GM18499 (cell line): ENCODE measurements at regions not wholly inside any gene's neighbourhood (a gene's known extent, or its start where the extent isn't known, plus 50 kb on each side); places are given as distances from the start of the nearest gene placed in this dataset.

Experiments used
- ATAC-seq: cut with Tn5 transposase; IDR thresholded peaks from one replicate; pipeline ENCODE4 v1.9.1; 2021; ENCODE audit warnings: moderate number of reproducible peaks; ENCODE audit not compliant: insufficient read depth, unreplicated experiment

GRCh38 chr3:24829629-24830229 is 335.1 kb upstream of the THRB start:
- ATAC-seq: no peak

- ATAC-seq: no peak
Observed at GRCh38 chr3:24830230-24831152, 335.8 kb upstream of the THRB start.

GRCh38 chr3:24831221-24831620 is 336.6 kb upstream of the THRB start:
- no peak for ATAC-seq

GRCh38 chr3:24832891-24833290 is 338.2 kb upstream of the THRB start:
- no peak for ATAC-seq

GRCh38 chr3:24834442-24834841 is 339.8 kb upstream of the THRB start:
- ATAC-seq: no peak

- ATAC-seq: no peak
Observed at GRCh38 chr3:24835510-24835909, 340.9 kb upstream of the THRB start.

GRCh38 chr3:24837601-24838000 is 343.0 kb upstream of the THRB start:
- no peak for ATAC-seq

GRCh38 chr3:24838533-24838932 is 343.9 kb upstream of the THRB start:
- no peak for ATAC-seq

GRCh38 chr3:24843955-24844354 is 349.3 kb upstream of the THRB start:
- no peak for ATAC-seq

GRCh38 chr3:24845524-24846155 is 351.0 kb upstream of the THRB start:
- no peak for ATAC-seq

- no peak for ATAC-seq
Observed at GRCh38 chr3:24846286-24846860, 351.7 kb upstream of the THRB start.

- ATAC-seq: no peak
Observed at GRCh38 chr3:24850245-24850644, 355.6 kb upstream of the THRB start.

- ATAC-seq: no peak
Observed at GRCh38 chr3:24853685-24854490, 359.2 kb upstream of the THRB start.

- ATAC-seq: no peak
Observed at GRCh38 chr3:24854748-24855147, 360.1 kb upstream of the THRB start.

GRCh38 chr3:24857945-24858344 is 363.3 kb upstream of the THRB start:
- ATAC-seq: no peak

- no peak for ATAC-seq
Observed at GRCh38 chr3:24863215-24863614, 368.6 kb upstream of the THRB start.

GRCh38 chr3:24867783-24868182 is 373.1 kb upstream of the THRB start:
- no peak for ATAC-seq

GRCh38 chr3:24881239-24881638 is 386.6 kb upstream of the THRB start:
- ATAC-seq: no peak

GRCh38 chr3:24886501-24886900 is 391.9 kb upstream of the THRB start:
- no peak for ATAC-seq

- no peak for ATAC-seq
Observed at GRCh38 chr3:24890012-24890411, 395.4 kb upstream of the THRB start.
